ENCODE measurements at regions not wholly inside any gene's neighbourhood (a gene's known extent, or its start where the extent isn't known, plus 50 kb on each side); places are given as distances from the start of the nearest gene placed in this dataset.

GRCh38 chr6:80404889-80405288 is 298.4 kb downstream of the BCKDHB start:
- Histone ChIP-seq H3K23ac (ENCODE audit: insufficient read length) (no peak overlapping the region), H3K36me3 (ENCODE audit: control insufficient read depth in 2 of 4, insufficient read depth in 4 of 4, low read length in 3 of 4) (no peaks in the 10 kb centered on the region), H3K79me1 (ENCODE audit: low read depth, low read length) (no peaks in the 10 kb centered on the region), H4K5ac (ENCODE audit: insufficient read length, low read depth, low read length) (no peak overlapping the region), H4K8ac (ENCODE audit: extremely low read depth, insufficient read depth, low read length) (no peak overlapping the region), H3K27me3 (replicated peaks in 1 of 4; ENCODE audit: control insufficient read depth in 3 of 4, extremely low read depth in 1 of 4, insufficient read depth in 3 of 4, low read length in 3 of 4) (no peaks in the 10 kb centered on the region), H3K4me3 (ENCODE audit: extremely low read depth in 1 of 4, insufficient read depth in 2 of 4, low read depth in 3 of 4, low read length in 4 of 4) (no peak overlapping the region), H3K9ac (replicated peaks in 1 of 4; ENCODE audit: extremely low read depth in 1 of 4, low read depth in 3 of 4, low read length in 3 of 4) (no peak overlapping the region), H3K18ac (ENCODE audit: extremely low read depth, low read length) (no peak overlapping the region), H2BK120ac (replicated peaks; ENCODE audit: low read depth, low read length) (no peak overlapping the region), H4K91ac (replicated peaks; ENCODE audit: insufficient read length, low read length) (no peak overlapping the region), H2BK5ac (ENCODE audit: low read depth, low read length) (no peak overlapping the region), H3K79me2 (ENCODE audit: control insufficient read depth in 1 of 2, insufficient read depth in 2 of 2, low read length in 2 of 2) (no peaks in the 10 kb centered on the region), H4K20me1 (replicated peaks in 1 of 2; ENCODE audit: control insufficient read depth in 1 of 2, insufficient read depth in 2 of 2, low read length in 2 of 2) (no peaks in the 10 kb centered on the region), H2AFZ (ENCODE audit: low read length) (no peak overlapping the region), H3K14ac (ENCODE audit: insufficient read length) (no peak overlapping the region), H3K27ac (ENCODE audit: low read depth, low read length) (no peak overlapping the region), H2AK5ac (ENCODE audit: low read depth, low read length) (no peak overlapping the region), H3K9me3 (ENCODE audit: insufficient read depth in 2 of 2, low read depth in 1 of 2, low read length in 1 of 2) (no peaks in the 10 kb centered on the region), H2BK20ac (ENCODE audit: low read length) (no peak overlapping the region), H2BK15ac (ENCODE audit: low read length) (no peak overlapping the region), H2BK12ac (ENCODE audit: low read depth, low read length) (no peak overlapping the region), H3K4me2 (ENCODE audit: insufficient read depth in 1 of 2, low read depth in 2 of 2, low read length in 2 of 2) (no peak overlapping the region), H3K56ac (replicated peaks; ENCODE audit: insufficient read length, low read depth, low read length) (no peak overlapping the region), H3K4ac (replicated peaks; ENCODE audit: insufficient read length, low read depth, low read length) (no peak overlapping the region), H3K4me1 (replicated peaks in 1 of 4; ENCODE audit: control insufficient read depth in 3 of 4, insufficient read depth in 4 of 4, low read length in 3 of 4) (no peaks in the 10 kb centered on the region), H3K23me2 (ENCODE audit: low read depth, low read length) (no peaks in the 10 kb centered on the region)
- 96% methylated on average over 1 of the region's 1 CpG; no CpG with 5 or more reads in 1 of the 2 experiments for whole genome bisulfite sequencing, 2 experiments (ENCODE audit: extremely low coverage in 1 of 2, insufficient coverage in 1 of 2, insufficient read length in 1 of 2, insufficient replicate concordance in 2 of 2, low coverage in 1 of 2, low lambda C conversion rate in 2 of 2, missing lambda C conversion rate in 1 of 2)
- TF ChIP-seq CBX8 (IDR thresholded peaks at IDR 0.05; ENCODE audit: borderline replicate concordance, low read depth, low read length) = no peak
- TF ChIP-seq YY1 (IDR thresholded peaks at IDR 0.05; ENCODE audit: low read depth, low read length) = no peak
- no peak for TF ChIP-seq POLR2A (IDR thresholded peaks at IDR 0.05; ENCODE audit: control extremely low read depth in 1 of 2, low read depth in 2 of 2, low read length in 2 of 2)
- TF ChIP-seq JUND (IDR thresholded peaks at IDR 0.05; ENCODE audit: low read length) = no peak
- TF ChIP-seq MAX (IDR thresholded peaks at IDR 0.05) = no peak
- TF ChIP-seq RXRA (IDR thresholded peaks at IDR 0.05; ENCODE audit: insufficient read depth, low read depth, low read length) = no peak
- TF ChIP-seq SRF (IDR thresholded peaks at IDR 0.05; ENCODE audit: low read depth, low read length) = no peak
- no peak for TF ChIP-seq BACH1 (IDR thresholded peaks at IDR 0.05; ENCODE audit: low read length)
- DNase-seq (ENCODE audit: low read depth in 1 of 2, low spot score in 2 of 2) (no peak), FAIRE-seq (no peak)
- CTCF ChIA-PET (ENCODE audit: partially characterized antibody) = interaction anchor here (0.7 kb wide), 1 partner anchor 9 kb away, joined by 3 read pairs; no protein-coding TSS in a partner anchor
- POLR2A ChIA-PET (ENCODE audit: partially characterized antibody) = no interaction called here

Measured in H1 (cell line).